Renal pelvis (tissue), 1 donor: ENCODE measurements at regions not wholly inside any gene's neighbourhood (a gene's known extent, or its start where the extent isn't known, plus 50 kb on each side); places are given as distances from the start of the nearest gene placed in this dataset.

Source experiments
- DNase-seq: peaks from one replicate; pipeline ENCODE4 v3.0.0-alpha.2; 2013

- DNase-seq, result peak; percentile 75
These were observed 130.6 kb upstream of the MTNR1B start for GRCh38 chr11:92838759-92839310.

GRCh38 chr11:92839450-92839849, 130.0 kb upstream of the MTNR1B start:
- DNase-seq, result no peak

- DNase-seq, result no peak
These were observed 127.7 kb upstream of the MTNR1B start for GRCh38 chr11:92841719-92842118.

- DNase-seq, result no peak
These were observed 126.0 kb upstream of the MTNR1B start for GRCh38 chr11:92843455-92843854.

- DNase-seq, result no peak
These were observed 125.3 kb upstream of the MTNR1B start for GRCh38 chr11:92844197-92844596.

- DNase-seq, result no peak
These were observed 124.1 kb upstream of the MTNR1B start for GRCh38 chr11:92845390-92845789.

- DNase-seq, result no peak
These were observed 123.6 kb upstream of the MTNR1B start for GRCh38 chr11:92845805-92846204.

- DNase-seq, result no peak
These were observed 122.8 kb upstream of the MTNR1B start for GRCh38 chr11:92846491-92847125.

GRCh38 chr11:92848578-92848977, 120.9 kb upstream of the MTNR1B start:
- no peak for DNase-seq

GRCh38 chr11:92850296-92850826, 119.1 kb upstream of the MTNR1B start:
- DNase-seq, result no peak

GRCh38 chr11:92852229-92852628, 117.2 kb upstream of the MTNR1B start:
- no peak for DNase-seq

- no peak for DNase-seq
These were observed 116.5 kb upstream of the MTNR1B start for GRCh38 chr11:92852946-92853345.

- no peak for DNase-seq
These were observed 115.3 kb upstream of the MTNR1B start for GRCh38 chr11:92854162-92854561.

- no peak for DNase-seq
These were observed 114.5 kb upstream of the MTNR1B start for GRCh38 chr11:92854952-92855351.

GRCh38 chr11:92855607-92856405, 113.6 kb upstream of the MTNR1B start:
- DNase-seq, result no peak

GRCh38 chr11:92857407-92857806, 112.0 kb upstream of the MTNR1B start:
- no peak for DNase-seq

- no peak for DNase-seq
These were observed 110.2 kb upstream of the MTNR1B start for GRCh38 chr11:92859156-92859690.

- no peak for DNase-seq
These were observed 107.8 kb upstream of the MTNR1B start for GRCh38 chr11:92861634-92862033.

- DNase-seq, result no peak
These were observed 104.1 kb upstream of the MTNR1B start for GRCh38 chr11:92865352-92865751.

- DNase-seq, result no peak
These were observed 102.7 kb upstream of the MTNR1B start for GRCh38 chr11:92866679-92867282.

- DNase-seq, result no peak
These were observed 101.4 kb upstream of the MTNR1B start for GRCh38 chr11:92867913-92868619.

- no peak for DNase-seq
These were observed 99.7 kb upstream of the MTNR1B start for GRCh38 chr11:92869716-92870115.
